PC-3 (cell line): ENCODE measurements at regions not wholly inside any gene's neighbourhood (a gene's known extent, or its start where the extent isn't known, plus 50 kb on each side); places are given as distances from the start of the nearest gene placed in this dataset.

Source experiments
- CTCF ChIP-seq: fragments of 300-600 bp; sonication (generic); conservative IDR thresholded peaks from 2 replicates; pipeline ENCODE4 v1.5.1; 2017; ENCODE audit warnings: antibody characterized with exemption, low read depth, mild to moderate bottlenecking, low read length
- EZH2 ChIP-seq: fragments of 300-600 bp; sonication (generic); IDR thresholded peaks from one replicate; pipeline ENCODE4 v1.6.1; 2017; ENCODE audit warnings: antibody characterized with exemption, mild to moderate bottlenecking, low read length; ENCODE audit not compliant: unreplicated experiment
- EZH2phosphoT487 ChIP-seq: fragments of 300-600 bp; sonication (generic); IDR thresholded peaks from 2 replicates; pipeline ENCODE4 v1.6.1; 2018; ENCODE audit warnings: mild to moderate bottlenecking, antibody characterized with exemption, low read length, borderline replicate concordance

DNA sequence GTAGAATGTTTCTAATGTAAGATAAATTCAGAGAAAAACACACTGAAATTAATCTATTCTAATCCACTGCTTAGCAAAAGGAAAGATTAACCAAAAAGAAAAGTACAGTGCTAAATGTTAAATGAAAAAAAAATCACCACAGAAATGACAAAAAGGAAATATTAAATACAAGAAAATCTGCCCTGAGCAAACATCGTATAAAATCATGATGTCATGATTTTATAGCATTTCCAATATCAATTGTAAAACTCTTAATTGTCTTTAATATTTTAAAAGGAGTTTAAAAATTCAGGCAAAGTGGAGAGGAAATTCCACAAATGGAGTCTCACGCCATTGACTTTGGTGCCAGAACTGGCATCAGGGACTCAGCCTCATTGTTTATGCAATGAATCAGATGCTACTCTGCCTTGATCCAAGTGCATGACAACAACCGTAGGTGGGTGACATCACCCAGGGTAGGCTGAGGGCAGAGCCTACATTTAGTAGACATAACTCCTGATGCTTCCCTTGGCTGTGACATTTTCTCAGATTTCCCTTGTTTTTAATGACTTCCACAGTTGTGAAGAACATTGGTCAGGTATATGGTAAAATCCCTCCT is 696.8 kb downstream of the SEMA5A start:
- TF ChIP-seq CTCF (no peak), EZH2 (no peak), EZH2phosphoT487 (no peak)
